ENCODE measurements at regions not wholly inside any gene's neighbourhood (a gene's known extent, or its start where the extent isn't known, plus 50 kb on each side); places are given as distances from the start of the nearest gene placed in this dataset.

DNA sequence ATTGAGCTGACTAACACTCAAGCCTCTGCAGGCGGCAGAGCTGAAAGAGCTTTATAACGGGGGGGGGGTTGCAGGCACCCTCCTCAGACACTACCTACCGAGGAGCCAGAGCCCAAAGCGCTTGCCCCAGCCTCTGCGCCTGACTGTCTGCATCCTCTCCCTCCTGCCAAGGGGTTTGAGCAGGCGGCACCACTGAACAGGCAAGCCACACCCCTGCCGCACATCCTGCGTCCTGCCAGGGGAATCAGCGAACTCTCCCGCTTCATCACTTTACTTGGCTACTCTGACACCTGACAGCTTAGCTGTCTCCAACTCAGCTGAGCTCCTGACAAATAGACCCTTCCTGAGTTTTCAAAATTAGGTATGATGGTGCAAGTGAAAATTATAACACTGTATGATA, 432.6 kb upstream of the ANKRD30A start:
- TF ChIP-seq, protein P1, sequence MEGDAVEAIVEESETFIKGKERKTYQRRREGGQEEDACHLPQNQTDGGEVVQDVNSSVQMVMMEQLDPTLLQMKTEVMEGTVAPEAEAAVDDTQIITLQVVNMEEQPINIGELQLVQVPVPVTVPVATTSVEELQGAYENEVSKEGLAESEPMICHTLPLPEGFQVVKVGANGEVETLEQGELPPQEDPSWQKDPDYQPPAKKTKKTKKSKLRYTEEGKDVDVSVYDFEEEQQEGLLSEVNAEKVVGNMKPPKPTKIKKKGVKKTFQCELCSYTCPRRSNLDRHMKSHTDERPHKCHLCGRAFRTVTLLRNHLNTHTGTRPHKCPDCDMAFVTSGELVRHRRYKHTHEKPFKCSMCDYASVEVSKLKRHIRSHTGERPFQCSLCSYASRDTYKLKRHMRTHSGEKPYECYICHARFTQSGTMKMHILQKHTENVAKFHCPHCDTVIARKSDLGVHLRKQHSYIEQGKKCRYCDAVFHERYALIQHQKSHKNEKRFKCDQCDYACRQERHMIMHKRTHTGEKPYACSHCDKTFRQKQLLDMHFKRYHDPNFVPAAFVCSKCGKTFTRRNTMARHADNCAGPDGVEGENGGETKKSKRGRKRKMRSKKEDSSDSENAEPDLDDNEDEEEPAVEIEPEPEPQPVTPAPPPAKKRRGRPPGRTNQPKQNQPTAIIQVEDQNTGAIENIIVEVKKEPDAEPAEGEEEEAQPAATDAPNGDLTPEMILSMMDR (IDR thresholded peaks at IDR 0.05): no peak
- TF ChIP-seq POLR2A (IDR thresholded peaks at IDR 0.05) (no peak), EP300 (IDR thresholded peaks at IDR 0.05) (no peak), POLR2AphosphoS5 (IDR thresholded peaks at IDR 0.05) (no peak)
- Histone ChIP-seq H3K27ac (no peak overlapping the region), H3K36me3 (no peaks in the 10 kb centered on the region), H3K4me1 (peaks cover 0 to 2% (median 0%) of the 10 kb centered on the region in 4 donors), H3K27me3 (no peaks in the 10 kb centered on the region), H3K9me3 (no peaks in the 10 kb centered on the region), H3K4me3 (no peak overlapping the region)
- DNase-seq: no peak
- intact Hi-C loops (cut with DNase I): no loop called here
- 84 to 88% methylated on average over 10 of the region's 10 CpGs for WGBS, 2 donors

DNA sequence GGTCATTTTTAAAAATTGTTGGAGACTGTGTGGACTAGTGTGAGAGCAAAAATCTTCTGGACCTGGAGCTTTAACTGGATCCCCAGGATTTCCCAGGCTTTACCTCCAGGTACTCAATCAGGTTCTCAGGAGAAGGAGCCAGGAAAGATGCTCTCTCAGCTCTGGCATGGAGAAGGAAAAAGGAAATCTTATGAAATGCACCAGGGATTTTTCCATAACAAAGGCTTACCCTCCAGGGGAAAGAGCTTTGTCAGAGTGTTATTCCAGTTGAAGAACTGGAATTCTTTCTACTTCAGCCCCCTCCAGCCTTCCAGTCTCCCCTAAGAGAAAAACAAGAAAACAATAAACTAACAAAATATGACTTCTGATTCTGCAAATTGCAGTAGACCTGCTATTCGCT, 436.7 kb upstream of the ANKRD30A start:
- 88 to 91% methylated on average over 1 of the region's 1 CpG for WGBS, 2 donors
- H3K4me1 ChIP-seq: peaks cover 0 to 2% (median 0%) of the 10 kb centered on the region in 4 donors
- H3K27ac ChIP-seq: no peak overlapping the region
- DNase-seq: no peak
- H3K4me3 ChIP-seq: no peak overlapping the region
- intact Hi-C loops (cut with DNase I): no loop called here
- no peak for TF ChIP-seq POLR2A (IDR thresholded peaks at IDR 0.05)
- H3K36me3 ChIP-seq: no peaks in the 10 kb centered on the region
- H3K27me3 ChIP-seq: no peaks in the 10 kb centered on the region
- no peaks in the 10 kb centered on the region for H3K9me3 ChIP-seq

GRCh38 chr10:36683421-36683820, 442.0 kb upstream of the ANKRD30A start:
- H3K27me3 ChIP-seq: no peaks in the 10 kb centered on the region
- no peak overlapping the region for H3K4me3 ChIP-seq
- no peaks in the 10 kb centered on the region for H3K36me3 ChIP-seq
- H3K27ac ChIP-seq: no peak overlapping the region
- H3K4me1 ChIP-seq: peaks cover 0 to 5% (median 0%) of the 10 kb centered on the region in 4 donors
- intact Hi-C loops (cut with DNase I): no loop called here
- TF ChIP-seq, protein P1 (IDR thresholded peaks at IDR 0.05): no peak
- TF ChIP-seq POLR2AphosphoS5 (IDR thresholded peaks at IDR 0.05): no peak
- TF ChIP-seq EP300 (IDR thresholded peaks at IDR 0.05): no peak
- DNase-seq: no peak
- no peaks in the 10 kb centered on the region for H3K9me3 ChIP-seq
- WGBS, 2 donors: 62 to 68% methylated on average over 2 of the region's 2 CpGs

- DNase-seq: no peak
- Histone ChIP-seq H3K27ac (no peak overlapping the region), H3K4me3 (no peak overlapping the region), H3K36me3 (no peaks in the 10 kb centered on the region), H3K27me3 (no peaks in the 10 kb centered on the region), H3K9me3 (no peaks in the 10 kb centered on the region), H3K4me1 (peaks cover 0 to 14% (median 4%) of the 10 kb centered on the region in 4 donors)
- WGBS, 2 donors: 44 to 71% methylated on average over 4 of the region's 4 CpGs
- intact Hi-C loops (cut with DNase I): no loop called here
- TF ChIP-seq EP300 (IDR thresholded peaks at IDR 0.05) (no peak), POLR2A (IDR thresholded peaks at IDR 0.05) (no peak), POLR2AphosphoS5 (IDR thresholded peaks at IDR 0.05) (no peak)
- TF ChIP-seq, protein P1 (IDR thresholded peaks at IDR 0.05): no peak
Observed at GRCh38 chr10:36681751-36682632, 443.4 kb upstream of the ANKRD30A start.

GRCh38 chr10:36679554-36679953, 445.8 kb upstream of the ANKRD30A start:
- WGBS, 2 donors: 85 to 88% methylated on average over 9 of the region's 9 CpGs
- TF ChIP-seq POLR2AphosphoS5 (IDR thresholded peaks at IDR 0.05) (no peak), POLR2A (IDR thresholded peaks at IDR 0.05) (no peak), EP300 (IDR thresholded peaks at IDR 0.05) (no peak)
- H3K4me1 ChIP-seq: peaks cover 0 to 21% (median 11%) of the 10 kb centered on the region in 4 donors
- no peak overlapping the region for H3K27ac ChIP-seq
- intact Hi-C loops (cut with DNase I): no loop called here
- no peak for DNase-seq
- H3K36me3 ChIP-seq: no peaks in the 10 kb centered on the region
- no peak overlapping the region for H3K4me3 ChIP-seq
- no peaks in the 10 kb centered on the region for H3K27me3 ChIP-seq
- no peaks in the 10 kb centered on the region for H3K9me3 ChIP-seq
